HepG2 (cell line): ENCODE measurements at regions not wholly inside any gene's neighbourhood (a gene's known extent, or its start where the extent isn't known, plus 50 kb on each side); places are given as distances from the start of the nearest gene placed in this dataset.

Experiments
- ATAC-seq: fragments of 200-7000 bp; cut with Tn5 transposase; 3 replicates; pipeline ENCODE4 v1.9.1; 2020; ENCODE audit warnings: mild to moderate bottlenecking, moderate library complexity
- BruUV-seq: library from RNA; stranded (reverse); fragments of 400-500 nt; replicated peaks from 2 replicates; lab custom pipeline; 2021; lab: Mats Ljungman, UMichigan
- CTCF ChIA-PET: fragments of 300-600 bp; formaldehyde crosslinking; extraction: SDS; loops from one replicate; lab custom pipeline; 2021; ENCODE audit warnings: low total read pairs, inconsistent platforms, low intra/inter-chr PET ratio; lab: Yijun Ruan, JAX
- POLR2A ChIA-PET: fragments of 350-600 bp; sonication (Branson Sonifier 250); formaldehyde crosslinking; loops from one replicate; lab custom pipeline; 2020; ENCODE audit warnings: antibody characterized with exemption, inconsistent platforms; lab: Yijun Ruan, JAX
- DNase-seq: peaks from one replicate; pipeline ENCODE4 v3.0.0-alpha.2; 2015; ENCODE audit warnings: low spot score
- FAIRE-seq: peaks from 3 replicates; lab custom pipeline; 2011; peaks lifted over from hg19 to GRCh38; lab: Jason Lieb, UNC
- H2AFZ ChIP-seq: one replicate; pipeline ENCODE4 v1.6.1; 2011; ENCODE audit warnings: low read length, inconsistent platforms
- H3K27ac ChIP-seq: fragments of 300-600 bp; 3 replicates; pipeline ENCODE4 v1.8.0; 2011; ENCODE audit warnings: mixed run types, mild to moderate bottlenecking, mixed read lengths, low read length, inconsistent platforms; ENCODE audit not compliant: insufficient read depth; ENCODE audit errors: extremely low read length
- H3K27me3 ChIP-seq, 2 experiments: fragments of 200-600 bp in 1 of 2; 2 replicates in 1 of 2; 3 replicates in 1 of 2; pipeline versions ENCODE4 v1.6.0 to v1.8.0; 2011; ENCODE audit warnings: low read length in 2 of 2, mild to moderate bottlenecking in 2 of 2, moderate library complexity in 2 of 2, inconsistent platforms in 1 of 2; ENCODE audit not compliant: insufficient read depth in 2 of 2, control insufficient read depth in 1 of 2
- H3K36me3 ChIP-seq, 2 experiments: fragments of 200-600 bp in 1 of 2; replicated peaks in 1 of 2; 2 replicates in 1 of 2; 3 replicates in 1 of 2; pipeline versions ENCODE4 v1.5.1 to v1.8.0; 2011; ENCODE audit warnings: low read length in 2 of 2, inconsistent platforms in 1 of 2; ENCODE audit not compliant: insufficient read depth in 2 of 2, control insufficient read depth in 1 of 2
- H3K4me1 ChIP-seq: 2 replicates; pipeline ENCODE4 v1.5.1; 2012; ENCODE audit warnings: low read length, inconsistent platforms; ENCODE audit not compliant: insufficient read depth
- H3K4me2 ChIP-seq: 2 replicates; pipeline ENCODE4 v1.6.0; 2011; ENCODE audit warnings: low read depth, low read length, inconsistent platforms
- H3K4me3 ChIP-seq, 3 experiments: fragments of 200-600 bp in 1 of 3; sonication (generic), shearing (Covaris generic) in 1 of 3; replicated peaks in 1 of 3; 2 replicates each; pipeline ENCODE4 v1.5.1; 2011 to 2016; ENCODE audit warnings: low read length in 3 of 3, inconsistent platforms in 2 of 3, low read depth in 2 of 3, mild to moderate bottlenecking in 2 of 3, control low read depth in 1 of 3, mixed read lengths in 1 of 3; ENCODE audit not compliant: insufficient read depth in 1 of 3
- H3K79me2 ChIP-seq: one replicate; pipeline ENCODE4 v1.6.1; 2011; ENCODE audit warnings: low read length, inconsistent platforms; ENCODE audit not compliant: insufficient read depth
- H3K9ac ChIP-seq: 2 replicates; pipeline ENCODE4 v1.6.0; 2011; ENCODE audit warnings: mild to moderate bottlenecking, low read depth, low read length, inconsistent platforms; ENCODE audit not compliant: insufficient read depth
- H3K9me3 ChIP-seq: 2 replicates; pipeline ENCODE4 v1.5.1; 2012; ENCODE audit warnings: mild to moderate bottlenecking, low read length
- H4K20me1 ChIP-seq: 2 replicates; pipeline ENCODE4 v1.6.0; 2011; ENCODE audit warnings: inconsistent platforms, mild to moderate bottlenecking, low read length, moderate library complexity; ENCODE audit not compliant: insufficient read depth
- FLYWCH1 ChIP-seq: sonication (generic); formaldehyde crosslinking; IDR thresholded peaks from 2 replicates; pipeline ENCODE4 v1.8.1; 2023; ENCODE audit warnings: mild to moderate bottlenecking, missing genetic modification reagents
- GTF2F1 ChIP-seq: fragments of 150-350 bp; IDR thresholded peaks from 2 replicates; pipeline ENCODE4 v1.6.1; 2014; ENCODE audit warnings: low read length
- NCOA1 ChIP-seq: sonication (generic); formaldehyde crosslinking; IDR thresholded peaks from 2 replicates; pipeline ENCODE4 v1.9.0; 2021; ENCODE audit warnings: missing genetic modification reagents
- NFATC3 ChIP-seq: sonication (generic); formaldehyde crosslinking; IDR thresholded peaks from 2 replicates; pipeline ENCODE4 v1.5.1; 2020; ENCODE audit warnings: mild to moderate bottlenecking, missing genetic modification reagents
- ZBTB7B ChIP-seq: sonication (generic); formaldehyde crosslinking; IDR thresholded peaks from 2 replicates; pipeline ENCODE4 v1.4.0; 2020; ENCODE audit warnings: missing genetic modification reagents
- ZNF709 ChIP-seq: sonication (generic); formaldehyde crosslinking; IDR thresholded peaks from 2 replicates; pipeline ENCODE4 v1.5.0; 2020; ENCODE audit warnings: mild to moderate bottlenecking, missing genetic modification reagents
- ZNF782 ChIP-seq: sonication (generic); formaldehyde crosslinking; IDR thresholded peaks from 2 replicates; pipeline ENCODE4 v1.4.0; 2020; ENCODE audit warnings: missing genetic modification reagents, mild to moderate bottlenecking, borderline replicate concordance
- WGBS: methylation state at CpG from one replicate; pipeline ENCODE4 v1.1.6; 2017; ENCODE audit warnings: low lambda C conversion rate; 5-methylcytosine and 5-hydroxymethylcytosine counted together
- in situ Hi-C: cut with HindIII; loops from 2 replicates; pipeline ENCODE4 v1.10.0; 2017; ENCODE audit warnings: low pct_unique_long_range_greater_than_20kb; ENCODE audit not compliant: extremely low pct_ligation_motif_present
- intact Hi-C: fragments of 100-400 bp; cut with micrococcal nuclease; formaldehyde crosslinking; loops from one replicate; pipeline ENCODE4 v1.10.0; 2022; ENCODE audit not compliant: unreplicated experiment
- TF ChIP-seq, protein P1 (sequence below): sonication (generic); formaldehyde crosslinking; IDR thresholded peaks from 2 replicates; pipeline ENCODE4 v1.9.0; 2021; ENCODE audit warnings: missing genetic modification reagents, borderline replicate concordance
- TF ChIP-seq, protein P2 (sequence below): sonication (generic); formaldehyde crosslinking; IDR thresholded peaks from 2 replicates; pipeline ENCODE4 v1.9.0; 2021; ENCODE audit warnings: missing genetic modification reagents, mild to moderate bottlenecking, borderline replicate concordance
- TF ChIP-seq, protein P3 (sequence below): sonication (generic); formaldehyde crosslinking; IDR thresholded peaks from 2 replicates; pipeline ENCODE4 v1.4.0; 2020; ENCODE audit warnings: missing genetic modification reagents

DNA sequence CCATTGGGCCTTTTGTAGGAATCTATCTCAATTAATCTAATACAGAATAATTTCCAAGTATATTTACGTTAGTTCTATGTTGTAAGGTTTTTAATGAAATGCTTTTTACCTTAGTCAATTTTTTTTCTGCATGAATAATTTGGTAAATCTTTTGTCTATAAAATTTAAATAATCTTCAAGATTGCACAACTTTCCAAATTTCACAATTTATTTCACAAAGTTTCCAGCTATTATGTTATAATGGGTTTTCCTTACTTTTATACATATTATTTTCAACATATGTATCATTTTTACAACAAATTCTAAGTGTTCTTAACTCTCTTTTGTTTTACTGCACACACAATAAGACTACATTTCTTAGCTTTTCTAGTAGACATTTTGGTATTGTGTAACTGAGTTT is 470.7 kb downstream of the ETV1 start:
- no peak overlapping the region for H3K27ac ChIP-seq
- no peak for ATAC-seq
- H3K4me2 ChIP-seq, result no peak overlapping the region
- intact Hi-C loops, result no loop called here
- no peaks in the 10 kb centered on the region for H3K27me3 ChIP-seq
- no peaks in the 10 kb centered on the region for H3K36me3 ChIP-seq
- BruUV-seq, result no TSS peak
- CTCF ChIA-PET, result no interaction called here
- H2AFZ ChIP-seq, result no peak overlapping the region
- no peaks in the 10 kb centered on the region for H4K20me1 ChIP-seq
- no peak overlapping the region for H3K4me3 ChIP-seq
- no peak for TF ChIP-seq GTF2F1
- H3K9me3 ChIP-seq, result peaks cover 63% of the 10 kb centered on the region
- H3K79me2 ChIP-seq, result no peaks in the 10 kb centered on the region
- H3K4me1 ChIP-seq, result no peaks in the 10 kb centered on the region
- DNase-seq, result no peak
- WGBS, result 0% methylated on average over 1 of the region's 1 CpG
- no peak for FAIRE-seq
- in situ Hi-C loops, result no loop called here
- POLR2A ChIA-PET, result no interaction called here
- H3K9ac ChIP-seq, result no peak overlapping the region

DNA sequence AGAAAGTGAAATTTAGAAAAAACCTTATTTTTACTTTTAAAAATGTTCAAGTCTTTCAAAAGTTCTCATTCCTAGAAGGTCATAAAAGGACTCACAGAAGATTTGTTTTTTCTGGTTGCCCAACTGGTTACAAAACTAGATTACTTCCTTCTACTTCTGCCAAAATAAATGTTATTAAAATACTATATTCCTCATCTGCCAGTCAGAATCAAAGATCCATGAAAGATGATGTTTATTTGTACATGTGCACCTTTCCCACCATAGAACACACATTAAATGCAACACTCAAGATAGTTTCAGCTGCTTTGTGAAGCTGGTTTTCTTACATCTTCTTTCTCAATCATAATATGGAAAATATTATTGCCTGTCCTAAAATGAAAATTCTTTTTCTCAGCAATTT is 465.4 kb downstream of the ETV1 start:
- Histone ChIP-seq H3K27ac (no peak overlapping the region), H3K27me3 (no peaks in the 10 kb centered on the region), H2AFZ (no peak overlapping the region), H3K4me1 (no peaks in the 10 kb centered on the region), H3K9ac (no peak overlapping the region), H3K9me3 (peaks cover 23% of the 10 kb centered on the region), H3K4me3 (no peak overlapping the region), H3K36me3 (no peaks in the 10 kb centered on the region), H3K79me2 (no peaks in the 10 kb centered on the region), H3K4me2 (no peak overlapping the region), H4K20me1 (no peaks in the 10 kb centered on the region)
- in situ Hi-C loops, result no loop called here
- no peak for TF ChIP-seq ZNF782
- TF ChIP-seq, protein P1, sequence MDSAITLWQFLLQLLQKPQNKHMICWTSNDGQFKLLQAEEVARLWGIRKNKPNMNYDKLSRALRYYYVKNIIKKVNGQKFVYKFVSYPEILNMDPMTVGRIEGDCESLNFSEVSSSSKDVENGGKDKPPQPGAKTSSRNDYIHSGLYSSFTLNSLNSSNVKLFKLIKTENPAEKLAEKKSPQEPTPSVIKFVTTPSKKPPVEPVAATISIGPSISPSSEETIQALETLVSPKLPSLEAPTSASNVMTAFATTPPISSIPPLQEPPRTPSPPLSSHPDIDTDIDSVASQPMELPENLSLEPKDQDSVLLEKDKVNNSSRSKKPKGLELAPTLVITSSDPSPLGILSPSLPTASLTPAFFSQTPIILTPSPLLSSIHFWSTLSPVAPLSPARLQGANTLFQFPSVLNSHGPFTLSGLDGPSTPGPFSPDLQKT (CRISPR knock-in tag), result no peak
- TF ChIP-seq NFATC3 (CRISPR knock-in tag), result no peak
- TF ChIP-seq, protein P2, sequence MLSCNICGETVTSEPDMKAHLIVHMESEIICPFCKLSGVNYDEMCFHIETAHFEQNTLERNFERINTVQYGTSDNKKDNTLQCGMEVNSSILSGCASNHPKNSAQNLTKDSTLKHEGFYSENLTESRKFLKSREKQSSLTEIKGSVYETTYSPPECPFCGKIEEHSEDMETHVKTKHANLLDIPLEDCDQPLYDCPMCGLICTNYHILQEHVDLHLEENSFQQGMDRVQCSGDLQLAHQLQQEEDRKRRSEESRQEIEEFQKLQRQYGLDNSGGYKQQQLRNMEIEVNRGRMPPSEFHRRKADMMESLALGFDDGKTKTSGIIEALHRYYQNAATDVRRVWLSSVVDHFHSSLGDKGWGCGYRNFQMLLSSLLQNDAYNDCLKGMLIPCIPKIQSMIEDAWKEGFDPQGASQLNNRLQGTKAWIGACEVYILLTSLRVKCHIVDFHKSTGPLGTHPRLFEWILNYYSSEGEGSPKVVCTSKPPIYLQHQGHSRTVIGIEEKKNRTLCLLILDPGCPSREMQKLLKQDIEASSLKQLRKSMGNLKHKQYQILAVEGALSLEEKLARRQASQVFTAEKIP, result no peak
- TF ChIP-seq ZNF709 (CRISPR knock-in tag), result no peak
- TF ChIP-seq NCOA1, result no peak
- no peak for TF ChIP-seq ZBTB7B
- TF ChIP-seq, protein P3, sequence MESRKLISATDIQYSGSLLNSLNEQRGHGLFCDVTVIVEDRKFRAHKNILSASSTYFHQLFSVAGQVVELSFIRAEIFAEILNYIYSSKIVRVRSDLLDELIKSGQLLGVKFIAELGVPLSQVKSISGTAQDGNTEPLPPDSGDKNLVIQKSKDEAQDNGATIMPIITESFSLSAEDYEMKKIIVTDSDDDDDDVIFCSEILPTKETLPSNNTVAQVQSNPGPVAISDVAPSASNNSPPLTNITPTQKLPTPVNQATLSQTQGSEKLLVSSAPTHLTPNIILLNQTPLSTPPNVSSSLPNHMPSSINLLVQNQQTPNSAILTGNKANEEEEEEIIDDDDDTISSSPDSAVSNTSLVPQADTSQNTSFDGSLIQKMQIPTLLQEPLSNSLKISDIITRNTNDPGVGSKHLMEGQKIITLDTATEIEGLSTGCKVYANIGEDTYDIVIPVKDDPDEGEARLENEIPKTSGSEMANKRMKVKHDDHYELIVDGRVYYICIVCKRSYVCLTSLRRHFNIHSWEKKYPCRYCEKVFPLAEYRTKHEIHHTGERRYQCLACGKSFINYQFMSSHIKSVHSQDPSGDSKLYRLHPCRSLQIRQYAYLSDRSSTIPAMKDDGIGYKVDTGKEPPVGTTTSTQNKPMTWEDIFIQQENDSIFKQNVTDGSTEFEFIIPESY (CRISPR knock-in tag), result no peak
- TF ChIP-seq FLYWCH1 (CRISPR knock-in tag), result no peak
- DNase-seq (no peak), FAIRE-seq (no peak), ATAC-seq (no peak)
- intact Hi-C loops, result no loop called here
- POLR2A ChIA-PET, result no interaction called here
- CTCF ChIA-PET, result no interaction called here
- BruUV-seq, result no TSS peak
